Stomach (tissue), 8 donors: ENCODE measurements at regions not wholly inside any gene's neighbourhood (a gene's known extent, or its start where the extent isn't known, plus 50 kb on each side); places are given as distances from the start of the nearest gene placed in this dataset.

ENCODE experiments used
- DNase-seq, 2 donors: peaks; one replicate each; pipeline versions ENCODE4 v3.0.0 to v3.0.0-alpha.2; 2013 to 2019
- H3K27ac ChIP-seq, 5 donors: fragments of 200-600 bp in 4 of 5; sonication (generic) in 4 of 5; one replicate each; pipeline ENCODE4 v1.5.1; 2013 to 2019; ENCODE audit warnings: mild to moderate bottlenecking in 1 of 5, moderate library complexity in 1 of 5
- H3K27me3 ChIP-seq, 3 donors: fragments of 200-600 bp; sonication (generic); one replicate each; pipeline ENCODE4 v1.5.1; 2017 to 2019; ENCODE audit warnings: mixed run types in 1 of 3
- H3K36me3 ChIP-seq, 4 donors: fragments of 200-600 bp; sonication (generic); 1 replicate in 3 of 4; 2 replicates in 1 of 4; pipeline ENCODE4 v1.5.1; 2016 to 2019
- H3K4me1 ChIP-seq, 4 donors: fragments of 200-600 bp; sonication (generic); one replicate each; pipeline ENCODE4 v1.5.1; 2016 to 2019
- H3K4me3 ChIP-seq, 4 donors: fragments of 200-600 bp; sonication (generic) in 3 of 4; one replicate each; pipeline ENCODE4 v1.5.1; 2016 to 2019; ENCODE audit warnings: mild to moderate bottlenecking in 1 of 4
- H3K9me3 ChIP-seq, 4 donors: fragments of 200-600 bp; sonication (generic); one replicate each; pipeline ENCODE4 v1.5.1; 2016 to 2019
- CTCF ChIP-seq, 7 experiments: fragments of 450-650 bp in 4 of 7; fragments of 200-600 bp in 3 of 7; sonication (generic) in 3 of 7; IDR thresholded peaks; one replicate each; pipeline ENCODE4 v1.5.1; 2016 to 2019; ENCODE audit warnings: antibody characterized with exemption in 7 of 7, control low read depth in 2 of 7, mild to moderate bottlenecking in 1 of 7
- EP300 ChIP-seq: sonication (generic); formaldehyde crosslinking; IDR thresholded peaks from one replicate; pipeline ENCODE4 v1.6.1; 2017; ENCODE audit warnings: antibody characterized with exemption
- POLR2A ChIP-seq, 4 donors: fragments of 450-650 bp; IDR thresholded peaks; one replicate each; pipeline ENCODE4 v1.6.1; 2016; ENCODE audit warnings: antibody characterized with exemption in 4 of 4, control low read depth in 2 of 4, mild to moderate bottlenecking in 1 of 4, moderate library complexity in 1 of 4
- POLR2AphosphoS5 ChIP-seq, 3 donors: sonication (generic); formaldehyde crosslinking; IDR thresholded peaks; one replicate each; pipeline ENCODE4 v1.6.1; 2016; ENCODE audit warnings: antibody characterized with exemption in 3 of 3
- WGBS, 5 donors: extraction: QIAGEN DNeasy Blood & Tissue Kit in 3 of 5; methylation state at CpG; one replicate each; pipeline versions ENCODE4 v1.1.5 to v1.1.7; 2013 to 2018; 5-methylcytosine and 5-hydroxymethylcytosine counted together
- intact Hi-C: fragments of 100-400 bp; cut with DNase I; formaldehyde crosslinking; loops from one replicate; pipeline ENCODE4 v1.15.1; 2023; ENCODE audit warnings: low total_unique reads
- donor health status: healthy with polysubstance abuse.
- donor health status: Bipolar disorder and iron deficiency.
- donor health status: healthy.

GRCh38 chr10:130761788-130762301 is 549.7 kb downstream of the TCERG1L start:
- Histone ChIP-seq H3K36me3 (no peaks in the 10 kb centered on the region), H3K4me1 (no peaks in the 10 kb centered on the region), H3K27ac (no peak overlapping the region), H3K27me3 (peaks cover 0 to 11% (median 0%) of the 10 kb centered on the region in 3 donors), H3K9me3 (peaks cover 0 to 18% (median 5%) of the 10 kb centered on the region in 4 donors), H3K4me3 (no peak overlapping the region)
- no peak for TF ChIP-seq POLR2A (IDR thresholded peaks at IDR 0.05)
- no peak for TF ChIP-seq EP300
- no peak for TF ChIP-seq CTCF (IDR thresholded peaks at IDR 0.05)
- 42 to 70% (median 61%) methylated on average over 7 to 13 of the region's 13 CpGs for WGBS, 5 donors
- no peak for DNase-seq
- intact Hi-C loops = no loop called here

- WGBS, 5 donors = 57 to 76% (median 68%) methylated on average over 6 of the region's 6 CpGs
- peaks cover 0 to 11% (median 0%) of the 10 kb centered on the region in 3 donors for H3K27me3 ChIP-seq
- H3K9me3 ChIP-seq = peaks cover 0 to 24% (median 12%) of the 10 kb centered on the region in 4 donors
- no peak overlapping the region for H3K4me3 ChIP-seq
- no peak overlapping the region for H3K27ac ChIP-seq
- no peak for DNase-seq
- intact Hi-C loops = no loop called here
- no peaks in the 10 kb centered on the region for H3K4me1 ChIP-seq
- H3K36me3 ChIP-seq = no peaks in the 10 kb centered on the region
- TF ChIP-seq POLR2A (IDR thresholded peaks at IDR 0.05) = no peak
- TF ChIP-seq CTCF (IDR thresholded peaks at IDR 0.05) = no peak
- TF ChIP-seq EP300 = no peak
- TF ChIP-seq POLR2AphosphoS5 (IDR thresholded peaks at IDR 0.05) = no peak
These were observed 549.0 kb downstream of the TCERG1L start for GRCh38 chr10:130762491-130762890.

- no peak overlapping the region for H3K4me3 ChIP-seq
- WGBS, 5 donors = 81 to 87% (median 85%) methylated on average over 6 of the region's 6 CpGs
- H3K27ac ChIP-seq = no peak overlapping the region
- peaks cover 0 to 11% (median 0%) of the 10 kb centered on the region in 3 donors for H3K27me3 ChIP-seq
- H3K4me1 ChIP-seq = no peaks in the 10 kb centered on the region
- DNase-seq = no peak
- TF ChIP-seq POLR2A (IDR thresholded peaks at IDR 0.05) = no peak
- TF ChIP-seq EP300 = no peak
- no peak for TF ChIP-seq CTCF (IDR thresholded peaks at IDR 0.05)
- no peak for TF ChIP-seq POLR2AphosphoS5 (IDR thresholded peaks at IDR 0.05)
- no peaks in the 10 kb centered on the region for H3K36me3 ChIP-seq
- H3K9me3 ChIP-seq = peaks cover 0 to 30% (median 17%) of the 10 kb centered on the region in 4 donors
- intact Hi-C loops = no loop called here
These were observed 548.5 kb downstream of the TCERG1L start for GRCh38 chr10:130763071-130763470.

GRCh38 chr10:130763491-130763890 is 548.0 kb downstream of the TCERG1L start:
- Histone ChIP-seq H3K4me1 (no peaks in the 10 kb centered on the region), H3K36me3 (no peaks in the 10 kb centered on the region), H3K9me3 (peaks cover 0 to 34% (median 22%) of the 10 kb centered on the region in 4 donors), H3K4me3 (no peak overlapping the region), H3K27ac (no peak overlapping the region), H3K27me3 (peaks cover 0 to 11% (median 0%) of the 10 kb centered on the region in 3 donors)
- TF ChIP-seq POLR2A (IDR thresholded peaks at IDR 0.05) = no peak
- TF ChIP-seq CTCF (IDR thresholded peaks at IDR 0.05) = no peak
- TF ChIP-seq EP300 = no peak
- TF ChIP-seq POLR2AphosphoS5 (IDR thresholded peaks at IDR 0.05) = no peak
- DNase-seq = no peak
- 58 to 71% (median 62%) methylated on average over 4 of the region's 4 CpGs for WGBS, 5 donors
- intact Hi-C loops = no loop called here
